CD4-positive, alpha-beta T cell treated with Interleukin-2 at 100 ng/mL for 4 hours (primary cell): ENCODE measurements at regions not wholly inside any gene's neighbourhood (a gene's known extent, or its start where the extent isn't known, plus 50 kb on each side); places are given as distances from the start of the nearest gene placed in this dataset.
"Not testable (repeated sequence)": the region's sequence is repeated elsewhere in the genome, so short reads cannot be mapped to it uniquely, and the experiment has no call there.

Experiments
- DNase-seq: peaks from one replicate; pipeline ENCODE4 v3.0.0-alpha.2; 2020; ENCODE audit warnings: low spot score

GRCh38 chr2:58434692-58435091 lies 193.6 kb upstream of the FANCL start:
- no peak for DNase-seq

- DNase-seq: no peak
Observed at GRCh38 chr2:58432491-58433170, 191.5 kb upstream of the FANCL start.

- DNase-seq: no peak
Observed at GRCh38 chr2:58429014-58429875, 188.1 kb upstream of the FANCL start.

- no peak for DNase-seq
Observed at GRCh38 chr2:58428096-58429013, 187.2 kb upstream of the FANCL start.

GRCh38 chr2:58427572-58428095 lies 186.5 kb upstream of the FANCL start:
- no peak for DNase-seq

- no peak for DNase-seq
Observed at GRCh38 chr2:58425368-58425767, 184.2 kb upstream of the FANCL start.

- no peak for DNase-seq
Observed at GRCh38 chr2:58419983-58420382, 178.9 kb upstream of the FANCL start.

GRCh38 chr2:58416696-58417095 lies 175.6 kb upstream of the FANCL start:
- DNase-seq: no peak

- no peak for DNase-seq
Observed at GRCh38 chr2:58414506-58414905, 173.4 kb upstream of the FANCL start.

- no peak for DNase-seq
Observed at GRCh38 chr2:58410549-58410948, 169.4 kb upstream of the FANCL start.

GRCh38 chr2:58407487-58407886 lies 166.4 kb upstream of the FANCL start:
- no peak for DNase-seq

GRCh38 chr2:58405341-58405740 lies 164.2 kb upstream of the FANCL start:
- DNase-seq: no peak

GRCh38 chr2:58401936-58402335 lies 160.8 kb upstream of the FANCL start:
- DNase-seq: no peak

GRCh38 chr2:58398406-58398805 lies 157.3 kb upstream of the FANCL start:
- no peak for DNase-seq

GRCh38 chr2:58387701-58388100 lies 146.6 kb upstream of the FANCL start:
- no peak for DNase-seq

- DNase-seq: not testable (repeated sequence)
Observed at GRCh38 chr2:58386904-58387303, 145.8 kb upstream of the FANCL start.

- no peak for DNase-seq
Observed at GRCh38 chr2:58378152-58378551, 137.0 kb upstream of the FANCL start.

GRCh38 chr2:58377181-58377580 lies 136.1 kb upstream of the FANCL start:
- DNase-seq: no peak

- DNase-seq: no peak
Observed at GRCh38 chr2:58376592-58376991, 135.5 kb upstream of the FANCL start.

GRCh38 chr2:58369594-58369993 lies 128.5 kb upstream of the FANCL start:
- DNase-seq: no peak

GRCh38 chr2:58364098-58364497 lies 123.0 kb upstream of the FANCL start:
- no peak for DNase-seq

GRCh38 chr2:58358026-58358425 lies 116.9 kb upstream of the FANCL start:
- no peak for DNase-seq
